ENCODE measurements at regions not wholly inside any gene's neighbourhood (a gene's known extent, or its start where the extent isn't known, plus 50 kb on each side); places are given as distances from the start of the nearest gene placed in this dataset.
A peak's percentile ranks its signal among the peaks of the same experiment; 100 is the strongest.

GRCh38 chr7:105002-105401 lies 87.4 kb upstream of the FAM20C start:
- ChIA-PET POLR2A (no interaction called here), CTCF (no interaction called here)
- no peaks in the 10 kb centered on the region for H3K36me3 Mint-ChIP-seq (ENCODE audit: low read depth)
- H3K9me3 Mint-ChIP-seq (ENCODE audit: insufficient read depth), result no peaks in the 10 kb centered on the region
- H3K27ac Mint-ChIP-seq, result no peak overlapping the region
- no peak for ATAC-seq
- no peak for DNase-seq
- H3K27me3 Mint-ChIP-seq (ENCODE audit: low read depth), result no peaks in the 10 kb centered on the region
- H3K4me3 Mint-ChIP-seq, result no peak overlapping the region
- no peaks in the 10 kb centered on the region for H3K4me1 Mint-ChIP-seq (ENCODE audit: low read depth)

GRCh38 chr7:106356-106755 lies 86.0 kb upstream of the FAM20C start:
- no peak for DNase-seq
- Mint-ChIP-seq H3K27ac (no peak overlapping the region), H3K27me3 (ENCODE audit: low read depth) (no peaks in the 10 kb centered on the region), H3K36me3 (ENCODE audit: low read depth) (no peaks in the 10 kb centered on the region), H3K9me3 (ENCODE audit: insufficient read depth) (no peaks in the 10 kb centered on the region), H3K4me1 (ENCODE audit: low read depth) (no peaks in the 10 kb centered on the region), H3K4me3 (no peak overlapping the region)
- CTCF ChIA-PET, result no interaction called here
- ATAC-seq, result no peak
- POLR2A ChIA-PET, result no interaction called here

GRCh38 chr7:107233-107632 lies 85.1 kb upstream of the FAM20C start:
- POLR2A ChIA-PET, result no interaction called here
- H3K27me3 Mint-ChIP-seq (ENCODE audit: low read depth), result no peaks in the 10 kb centered on the region
- no peak for DNase-seq
- H3K4me1 Mint-ChIP-seq (ENCODE audit: low read depth), result no peaks in the 10 kb centered on the region
- CTCF ChIA-PET, result no interaction called here
- no peaks in the 10 kb centered on the region for H3K36me3 Mint-ChIP-seq (ENCODE audit: low read depth)
- no peak for ATAC-seq
- no peaks in the 10 kb centered on the region for H3K9me3 Mint-ChIP-seq (ENCODE audit: insufficient read depth)
- H3K27ac Mint-ChIP-seq, result no peak overlapping the region
- H3K4me3 Mint-ChIP-seq, result no peak overlapping the region

- Mint-ChIP-seq H3K27ac (no peak overlapping the region), H3K4me1 (ENCODE audit: low read depth) (no peaks in the 10 kb centered on the region), H3K36me3 (ENCODE audit: low read depth) (no peaks in the 10 kb centered on the region), H3K4me3 (no peak overlapping the region), H3K9me3 (ENCODE audit: insufficient read depth) (peaks cover under 1% of the 10 kb centered on the region), H3K27me3 (ENCODE audit: low read depth) (peaks cover 3% of the 10 kb centered on the region)
- ATAC-seq, result no peak
- ChIA-PET POLR2A (no interaction called here), CTCF (no interaction called here)
- DNase-seq, result no peak
These were observed 84.5 kb upstream of the FAM20C start for GRCh38 chr7:107907-108306.

GRCh38 chr7:109094-109493 lies 83.3 kb upstream of the FAM20C start:
- Mint-ChIP-seq H3K27ac (no peak overlapping the region), H3K36me3 (ENCODE audit: low read depth) (no peaks in the 10 kb centered on the region), H3K9me3 (ENCODE audit: insufficient read depth) (peaks cover 10% of the 10 kb centered on the region), H3K4me1 (ENCODE audit: low read depth) (no peaks in the 10 kb centered on the region), H3K27me3 (ENCODE audit: low read depth) (peaks cover 11% of the 10 kb centered on the region), H3K4me3 (no peak overlapping the region)
- no peak for DNase-seq
- POLR2A ChIA-PET, result no interaction called here
- no peak for ATAC-seq
- CTCF ChIA-PET, result no interaction called here

GRCh38 chr7:109898-110556 lies 82.3 kb upstream of the FAM20C start:
- POLR2A ChIA-PET, result no interaction called here
- ATAC-seq, result no peak
- CTCF ChIA-PET, result no interaction called here
- Mint-ChIP-seq H3K9me3 (ENCODE audit: insufficient read depth) (peaks cover 10% of the 10 kb centered on the region), H3K4me3 (no peak overlapping the region), H3K27ac (no peak overlapping the region), H3K27me3 (ENCODE audit: low read depth) (peaks cover 11% of the 10 kb centered on the region), H3K36me3 (ENCODE audit: low read depth) (no peaks in the 10 kb centered on the region), H3K4me1 (ENCODE audit: low read depth) (no peaks in the 10 kb centered on the region)
- DNase-seq, result no peak

- peaks cover 10% of the 10 kb centered on the region for H3K9me3 Mint-ChIP-seq (ENCODE audit: insufficient read depth)
- H3K36me3 Mint-ChIP-seq (ENCODE audit: low read depth), result no peaks in the 10 kb centered on the region
- POLR2A ChIA-PET, result no interaction called here
- peaks cover 14% of the 10 kb centered on the region for H3K27me3 Mint-ChIP-seq (ENCODE audit: low read depth)
- ATAC-seq (no peak), DNase-seq (no peak)
- no peak overlapping the region for H3K27ac Mint-ChIP-seq
- CTCF ChIA-PET, result no interaction called here
- H3K4me3 Mint-ChIP-seq, result no peak overlapping the region
- H3K4me1 Mint-ChIP-seq (ENCODE audit: low read depth), result no peaks in the 10 kb centered on the region
These were observed 81.7 kb upstream of the FAM20C start for GRCh38 chr7:110557-111232.

GRCh38 chr7:111591-111990 lies 80.8 kb upstream of the FAM20C start:
- peaks cover 14% of the 10 kb centered on the region for H3K27me3 Mint-ChIP-seq (ENCODE audit: low read depth)
- H3K27ac Mint-ChIP-seq, result no peak overlapping the region
- H3K4me3 Mint-ChIP-seq, result no peak overlapping the region
- peaks cover 10% of the 10 kb centered on the region for H3K9me3 Mint-ChIP-seq (ENCODE audit: insufficient read depth)
- no peak for DNase-seq
- H3K4me1 Mint-ChIP-seq (ENCODE audit: low read depth), result no peaks in the 10 kb centered on the region
- ChIA-PET POLR2A (no interaction called here), CTCF (no interaction called here)
- no peaks in the 10 kb centered on the region for H3K36me3 Mint-ChIP-seq (ENCODE audit: low read depth)
- ATAC-seq, result no peak

- Mint-ChIP-seq H3K9me3 (ENCODE audit: insufficient read depth) (peaks cover 10% of the 10 kb centered on the region), H3K36me3 (ENCODE audit: low read depth) (no peaks in the 10 kb centered on the region), H3K27me3 (ENCODE audit: low read depth) (peaks cover 14% of the 10 kb centered on the region), H3K4me3 (no peak overlapping the region), H3K27ac (no peak overlapping the region), H3K4me1 (ENCODE audit: low read depth) (no peaks in the 10 kb centered on the region)
- DNase-seq (peak; percentile 15), ATAC-seq (no peak)
- ChIA-PET POLR2A (no interaction called here), CTCF (no interaction called here)
These were observed 79.5 kb upstream of the FAM20C start for GRCh38 chr7:112881-113280.

- CTCF ChIA-PET, result no interaction called here
These were observed 77.0 kb upstream of the FAM20C start for GRCh38 chr7:115274-115911.

GRCh38 chr7:116188-116981 lies 76.0 kb upstream of the FAM20C start:
- DNase-seq (peak; percentile 11), ATAC-seq (no peak)
- ChIA-PET POLR2A (no interaction called here), CTCF (no interaction called here)
- Mint-ChIP-seq H3K4me3 (no peak overlapping the region), H3K9me3 (ENCODE audit: insufficient read depth) (peaks cover 10% of the 10 kb centered on the region), H3K4me1 (ENCODE audit: low read depth) (no peaks in the 10 kb centered on the region), H3K27ac (no peak overlapping the region), H3K36me3 (ENCODE audit: low read depth) (no peaks in the 10 kb centered on the region), H3K27me3 (ENCODE audit: low read depth) (peaks cover 14% of the 10 kb centered on the region)

More at GRCh38 chr7:115274-115911, 77.0 kb upstream of the FAM20C start:
- no peaks in the 10 kb centered on the region for H3K4me1 Mint-ChIP-seq (ENCODE audit: low read depth)
- H3K36me3 Mint-ChIP-seq (ENCODE audit: low read depth), result no peaks in the 10 kb centered on the region
- H3K4me3 Mint-ChIP-seq, result no peak overlapping the region
- no peak overlapping the region for H3K27ac Mint-ChIP-seq
- POLR2A ChIA-PET, result no interaction called here
- H3K27me3 Mint-ChIP-seq (ENCODE audit: low read depth), result peaks cover 14% of the 10 kb centered on the region
- H3K9me3 Mint-ChIP-seq (ENCODE audit: insufficient read depth), result peaks cover 10% of the 10 kb centered on the region
- DNase-seq, result peak; percentile 7
- ATAC-seq, result no peak

All from activated CD8-positive, alpha-beta T cell treated with anti-CD3 and anti-CD28 coated beads, Interleukin-2, amount 10 ng/mL, durations not matched to agents 7 days and 5 days (primary cell).